IPS DF 19.7 (cell line): ENCODE measurements at regions not wholly inside any gene's neighbourhood (a gene's known extent, or its start where the extent isn't known, plus 50 kb on each side); places are given as distances from the start of the nearest gene placed in this dataset.
"Not testable (repeated sequence)": the region's sequence is repeated elsewhere in the genome, so short reads cannot be mapped to it uniquely, and the experiment has no call there.

Experiments
- DNase-seq: peaks from one replicate; pipeline ENCODE4 v3.0.0-alpha.2; 2013; ENCODE audit warnings: low read depth, low spot score

DNA sequence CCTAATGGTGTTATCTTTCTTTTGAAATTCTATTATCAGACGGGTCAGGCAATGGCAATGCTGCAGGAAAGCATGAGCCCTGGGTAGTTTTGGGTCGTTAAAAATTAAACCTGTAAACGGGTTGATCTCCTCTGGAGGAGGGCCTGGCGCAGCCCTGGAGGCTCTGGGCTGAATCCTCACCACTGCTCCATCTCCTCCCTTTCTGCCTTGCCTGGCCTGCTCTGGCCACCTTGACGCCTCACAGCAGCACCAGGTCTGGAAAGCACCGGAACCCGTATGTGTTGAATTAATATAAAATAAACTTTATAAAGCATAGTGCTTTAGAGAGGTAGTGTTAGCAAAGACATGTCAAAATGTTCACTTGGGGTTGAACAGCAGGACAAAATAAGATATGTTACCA, 316.1 kb downstream of the LNPK start:
- no peak for DNase-seq

DNA sequence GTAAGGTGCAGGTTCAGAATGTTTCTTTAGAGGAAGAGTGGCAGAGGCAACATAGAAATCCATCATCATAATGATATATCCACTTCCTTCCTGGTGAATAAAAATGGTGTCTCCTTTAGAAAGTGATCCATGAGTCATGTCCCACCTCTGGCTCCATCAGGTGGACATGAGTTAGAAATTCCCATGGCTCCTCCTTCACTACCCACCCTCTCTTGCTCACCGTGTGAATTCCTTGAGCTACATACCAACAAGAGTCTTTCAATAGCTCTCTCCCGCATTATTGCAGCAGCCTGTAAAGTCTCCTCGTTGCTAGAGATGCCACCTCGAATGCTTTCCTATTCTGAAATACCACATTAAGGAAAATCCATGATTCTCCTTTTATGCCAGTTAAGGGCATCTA, 317.6 kb downstream of the LNPK start:
- DNase-seq: peak; percentile 7

DNA sequence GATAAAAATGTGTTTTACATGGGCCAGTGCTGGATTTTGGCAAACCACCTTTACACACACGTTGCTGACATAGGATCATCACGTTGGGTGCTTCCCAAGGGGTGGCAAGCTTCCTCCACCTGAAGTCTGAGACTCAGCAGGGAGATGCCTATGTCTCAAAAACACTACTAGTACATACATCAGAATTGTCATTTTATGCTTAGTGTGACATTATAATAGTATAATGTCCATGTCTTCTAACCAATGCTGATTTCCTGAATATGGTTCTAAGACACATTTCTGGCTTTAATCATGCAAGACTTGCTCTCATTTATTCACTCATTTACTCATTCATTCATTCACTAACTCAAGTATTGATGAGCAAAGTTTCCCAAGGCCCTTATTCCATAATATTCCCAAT, 322.3 kb downstream of the LNPK start:
- DNase-seq: no peak

DNA sequence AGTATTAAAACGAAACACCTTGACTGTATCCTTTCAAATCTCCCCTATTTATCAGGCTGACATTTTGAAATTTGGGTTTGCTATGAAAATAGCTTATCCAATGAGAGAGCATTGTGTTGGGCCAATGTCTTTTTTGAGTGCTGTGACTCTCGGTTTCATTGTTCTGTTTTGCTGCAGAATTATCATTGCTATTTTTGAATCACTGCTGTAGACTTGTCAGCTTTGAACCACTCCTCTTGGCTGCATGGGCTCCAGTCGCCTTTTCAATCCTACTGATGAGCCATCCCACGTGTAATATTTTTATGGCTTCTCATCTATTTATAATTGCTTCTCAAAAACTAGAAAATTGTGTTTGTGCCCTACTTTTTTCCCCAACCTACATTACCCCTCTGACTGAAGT, 322.8 kb downstream of the LNPK start:
- no peak for DNase-seq

DNA sequence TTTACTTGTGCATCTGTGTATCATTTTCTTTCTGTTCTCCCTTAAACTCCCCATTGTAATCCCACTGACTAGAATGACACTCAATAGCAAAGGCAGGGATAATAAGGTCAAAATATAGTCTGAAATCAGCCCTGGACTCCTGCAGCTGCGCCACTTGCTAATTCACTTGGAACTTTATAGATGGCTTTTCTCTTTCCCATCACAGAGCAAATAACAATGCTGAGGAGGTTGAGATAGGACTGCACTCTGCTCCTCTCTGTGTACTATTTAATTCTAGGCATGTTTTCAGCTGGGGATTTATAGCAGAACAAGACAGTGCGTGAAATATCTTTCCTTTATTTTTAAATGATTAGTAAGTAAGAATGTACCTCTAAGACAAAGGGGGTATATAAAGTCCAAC, 324.2 kb downstream of the LNPK start:
- DNase-seq: no peak

DNA sequence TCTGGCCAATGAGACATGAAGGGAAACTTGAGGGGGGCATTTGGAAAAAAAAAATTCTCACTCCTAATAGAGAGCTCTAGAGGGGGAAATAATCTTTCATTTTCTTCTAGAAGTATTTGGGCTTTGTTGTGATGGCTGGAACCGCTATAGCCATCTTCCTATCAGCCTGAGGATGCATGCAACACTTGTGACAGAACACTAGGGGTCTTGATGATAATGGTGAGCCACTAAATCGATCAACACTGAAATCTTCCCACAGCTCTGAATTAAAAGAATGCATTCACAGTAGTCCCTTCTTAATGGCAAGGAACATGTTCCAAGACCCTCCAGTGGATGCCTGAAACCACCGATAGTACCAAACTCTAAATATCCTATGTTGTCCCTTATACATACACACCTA, 325.3 kb downstream of the LNPK start:
- DNase-seq: no peak

DNA sequence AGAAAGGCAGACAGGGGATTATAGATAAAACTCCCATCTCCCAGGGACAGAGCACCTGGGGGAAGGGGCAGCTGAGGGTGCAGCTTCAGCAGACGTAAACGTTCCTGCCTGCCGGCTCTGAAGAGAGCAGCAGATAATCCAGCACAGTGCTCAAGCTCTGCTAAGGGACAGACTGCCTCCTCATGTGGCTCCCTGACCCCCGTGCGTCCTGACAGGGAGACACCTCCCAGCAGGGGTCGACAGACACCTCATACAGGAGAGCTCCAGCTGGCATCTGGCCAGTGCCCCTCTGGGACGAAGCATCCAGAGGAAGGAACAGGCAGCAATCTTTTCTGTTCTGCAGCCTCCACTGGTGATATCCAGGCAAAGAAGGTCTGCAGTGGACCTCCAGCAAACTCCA, 333.3 kb downstream of the LNPK start:
- DNase-seq: not testable (repeated sequence)

DNA sequence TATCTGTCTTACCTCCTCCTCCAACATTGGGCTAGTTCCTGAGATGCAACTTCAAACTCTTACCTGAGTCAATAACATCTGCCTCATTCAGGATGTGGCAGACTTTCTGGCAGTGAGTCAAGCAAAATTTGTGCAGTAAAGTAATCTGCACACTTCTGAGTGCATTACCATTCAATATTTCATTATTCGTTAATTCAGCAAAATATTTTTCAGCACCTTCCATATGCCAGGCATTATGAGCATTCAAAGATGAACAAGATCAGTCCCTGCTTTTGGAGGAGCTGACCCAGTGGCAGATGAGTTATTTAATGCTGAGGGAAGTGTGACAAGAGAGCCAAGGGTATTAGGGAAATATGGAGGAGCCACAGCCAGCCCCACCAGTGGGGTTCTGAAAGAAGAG, 339.7 kb downstream of the LNPK start:
- no peak for DNase-seq

DNA sequence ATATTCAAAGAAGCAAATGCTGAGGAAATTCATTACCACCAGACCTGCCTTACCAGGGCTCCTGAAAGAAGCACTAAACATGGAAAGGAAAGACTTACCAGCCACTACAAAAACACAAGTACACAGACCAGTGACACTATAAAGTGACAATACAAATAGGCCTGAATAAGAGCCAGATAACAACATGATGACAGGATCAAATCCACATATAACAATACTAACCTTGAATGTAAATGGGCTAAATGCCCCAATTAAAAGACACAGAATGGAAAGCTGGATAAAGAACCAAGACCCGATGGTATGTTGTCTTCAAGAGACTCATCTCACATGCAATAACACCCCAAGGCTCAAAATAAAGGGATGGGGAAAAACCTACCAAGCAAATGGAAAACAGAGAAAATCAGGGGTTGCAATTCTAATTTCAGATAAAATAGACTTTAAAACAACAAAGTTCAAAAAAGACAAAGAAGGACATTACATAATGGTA, 353.4 kb downstream of the LNPK start:
- DNase-seq: no peak

DNA sequence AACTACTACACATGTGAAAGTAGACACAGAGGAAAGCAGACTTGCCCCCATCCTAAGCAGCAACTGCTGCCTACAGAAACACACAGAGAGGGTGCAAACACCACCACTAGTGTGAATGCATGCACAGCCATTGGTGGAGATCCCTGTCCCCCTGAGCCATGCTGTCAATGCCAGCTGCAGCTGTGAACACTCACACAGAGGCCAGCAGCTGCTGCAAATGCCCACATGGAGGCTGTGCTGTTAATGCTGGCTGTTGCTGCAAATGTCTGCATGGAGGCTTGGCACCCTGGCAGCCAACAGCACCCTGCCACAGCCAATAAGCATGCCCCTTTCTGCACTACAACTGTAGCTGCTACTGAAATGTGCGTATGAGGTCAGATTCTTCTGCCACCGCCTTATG, 355.0 kb downstream of the LNPK start:
- DNase-seq: no peak

DNA sequence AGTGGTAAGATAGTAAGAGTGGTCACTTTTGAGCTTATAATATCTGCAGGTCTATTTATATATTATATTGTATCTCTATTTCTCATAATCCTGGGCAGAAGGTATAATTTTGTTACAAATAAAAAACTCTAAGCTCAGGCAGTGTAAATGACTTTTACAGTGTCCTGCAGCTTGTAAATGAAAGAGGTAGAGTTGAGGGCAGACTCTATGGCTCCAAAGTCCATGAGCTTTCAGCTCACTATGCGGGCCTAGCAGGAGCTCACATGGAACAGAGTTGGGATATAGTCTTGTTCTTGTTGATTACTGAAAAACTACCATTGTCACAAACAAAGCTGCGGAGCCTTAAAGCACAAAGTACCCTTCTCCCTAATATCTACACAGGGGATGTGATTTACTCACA, 361.4 kb downstream of the LNPK start:
- DNase-seq: no peak

DNA sequence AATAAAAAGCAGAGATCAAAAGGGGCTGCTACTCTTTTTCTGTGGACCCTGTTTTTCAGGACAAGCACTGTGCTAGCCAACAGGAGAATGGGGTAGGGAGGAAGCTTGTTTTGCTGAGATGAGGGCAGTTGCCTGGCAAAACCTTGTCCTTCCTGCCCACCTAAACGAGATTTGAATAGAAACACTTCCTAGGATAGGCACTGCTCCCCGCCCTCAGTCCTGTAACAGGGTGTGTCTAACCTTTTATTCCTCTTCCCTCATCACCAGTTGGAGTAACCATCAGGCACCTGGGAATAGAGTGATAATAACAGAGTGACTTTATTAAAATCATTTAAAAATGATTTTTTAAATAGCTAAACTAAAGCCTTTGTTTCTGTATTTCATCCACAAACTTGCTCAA, 368.8 kb downstream of the LNPK start:
- no peak for DNase-seq

DNA sequence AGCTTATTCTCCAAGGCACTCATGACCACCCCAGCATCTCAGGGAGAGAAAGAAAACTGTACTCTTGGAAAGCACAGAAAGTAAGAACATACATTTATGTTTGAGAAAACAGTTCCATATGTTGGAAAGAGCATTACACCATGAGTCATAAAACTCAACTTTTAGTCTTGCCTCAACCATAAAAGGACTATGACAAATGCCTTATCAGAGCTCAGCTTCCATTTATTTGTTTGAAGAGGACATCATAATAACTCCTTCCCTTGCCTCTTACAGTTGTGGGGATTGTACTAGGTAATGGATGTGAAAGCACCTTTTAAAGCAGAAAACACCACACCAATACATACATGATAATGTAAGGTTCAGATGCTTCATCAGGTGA, 370.8 kb downstream of the LNPK start:
- no peak for DNase-seq

DNA sequence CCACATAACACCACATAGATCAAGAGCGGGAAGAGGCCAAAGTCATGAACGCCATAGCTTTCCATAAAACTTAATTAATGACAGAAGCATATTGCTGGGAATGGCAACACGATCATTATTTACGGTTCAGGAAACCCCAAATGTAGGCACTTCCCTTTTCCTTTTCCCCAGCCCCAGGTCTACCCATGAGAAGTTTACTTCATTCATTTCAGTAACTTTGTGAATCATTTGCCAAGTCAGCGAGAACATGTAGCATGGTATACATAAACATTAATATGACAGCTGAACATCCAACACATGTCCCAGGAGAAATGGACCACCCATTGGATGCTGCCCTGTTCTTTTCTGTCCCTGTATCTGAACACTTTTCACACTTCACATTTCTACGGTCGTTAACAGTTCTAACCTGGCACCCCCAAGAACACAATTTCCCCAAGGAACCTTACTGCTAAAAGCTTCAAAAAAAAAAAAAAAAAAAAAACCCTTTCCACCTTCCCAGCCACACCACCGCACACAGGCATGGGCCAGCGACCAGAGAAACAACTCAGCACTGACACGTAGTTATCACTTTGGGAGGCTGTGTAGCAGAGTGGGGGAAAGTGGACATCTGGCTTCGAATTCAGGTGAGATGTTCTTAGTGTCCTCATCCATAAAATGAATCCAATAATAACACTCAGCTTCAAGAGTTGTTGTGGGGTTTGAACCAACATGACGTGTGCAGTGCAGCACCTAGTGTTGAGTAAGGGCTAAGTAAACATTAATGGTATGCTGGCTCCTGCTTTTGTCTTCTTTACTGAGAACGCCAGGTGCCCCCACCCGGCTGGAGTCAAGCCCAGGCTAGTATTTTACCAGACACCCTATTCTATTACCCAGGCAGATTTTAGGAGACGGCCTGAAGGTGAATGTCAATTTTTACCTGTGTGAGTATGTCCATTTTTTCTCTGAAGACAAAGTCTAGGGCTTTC, 371.5 kb downstream of the LNPK start:
- DNase-seq: no peak

DNA sequence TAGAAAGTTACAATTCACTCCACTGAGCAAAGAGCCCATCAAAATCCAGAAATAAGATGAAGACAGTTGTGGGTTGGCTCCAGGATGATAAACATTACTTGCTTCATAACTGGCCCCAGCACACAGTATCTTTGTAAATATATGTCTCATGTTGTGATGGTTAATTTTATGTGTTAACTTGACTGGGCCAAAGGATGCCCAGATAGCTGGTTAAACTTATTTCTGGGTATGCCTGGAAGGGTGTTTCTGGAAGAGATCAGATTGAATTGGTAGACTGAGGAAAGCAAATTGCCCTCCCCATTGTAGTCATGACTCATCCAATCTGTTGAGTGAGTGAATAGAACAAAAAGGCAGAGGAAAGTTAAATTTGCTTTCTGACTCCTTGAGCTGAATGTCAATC, 373.8 kb downstream of the LNPK start:
- no peak for DNase-seq

DNA sequence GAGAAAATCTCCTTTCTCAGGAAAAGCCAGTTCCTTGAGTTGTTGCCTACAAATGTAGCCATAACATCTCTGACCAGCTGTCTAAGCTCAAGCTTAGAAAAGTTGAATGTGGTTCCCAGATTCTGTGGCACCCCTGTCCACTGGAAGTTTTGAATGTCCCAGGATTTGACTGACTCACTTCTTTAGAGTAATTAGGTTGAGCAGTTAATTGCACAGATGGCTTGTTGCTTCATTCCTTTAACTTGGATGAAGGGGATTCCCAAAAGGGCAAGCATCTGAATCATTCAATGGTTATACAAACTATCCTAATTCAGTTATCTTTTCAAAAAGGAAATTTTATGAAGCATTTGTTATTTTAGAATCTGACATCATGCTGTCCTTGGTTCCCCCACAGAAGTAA, 374.7 kb downstream of the LNPK start:
- DNase-seq: no peak

DNA sequence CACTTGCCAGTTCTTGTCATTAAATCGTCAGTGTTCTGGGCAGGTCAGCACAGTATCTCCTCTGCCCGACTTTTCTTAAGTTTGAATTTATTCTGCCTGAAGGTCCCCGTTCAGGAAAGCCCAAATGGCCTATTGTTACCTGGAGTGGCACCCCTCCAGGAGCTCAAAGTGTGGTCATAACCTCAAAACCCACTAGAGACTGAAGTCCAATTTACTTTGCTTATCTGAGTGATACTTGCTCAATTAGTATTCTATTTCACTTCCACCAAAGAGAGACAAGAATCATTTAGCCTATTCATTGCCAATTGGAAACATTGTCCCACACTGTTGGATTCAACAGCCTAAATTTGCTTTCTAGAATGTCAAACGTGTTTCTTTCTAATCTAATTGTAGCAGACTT, 375.3 kb downstream of the LNPK start:
- DNase-seq: no peak

DNA sequence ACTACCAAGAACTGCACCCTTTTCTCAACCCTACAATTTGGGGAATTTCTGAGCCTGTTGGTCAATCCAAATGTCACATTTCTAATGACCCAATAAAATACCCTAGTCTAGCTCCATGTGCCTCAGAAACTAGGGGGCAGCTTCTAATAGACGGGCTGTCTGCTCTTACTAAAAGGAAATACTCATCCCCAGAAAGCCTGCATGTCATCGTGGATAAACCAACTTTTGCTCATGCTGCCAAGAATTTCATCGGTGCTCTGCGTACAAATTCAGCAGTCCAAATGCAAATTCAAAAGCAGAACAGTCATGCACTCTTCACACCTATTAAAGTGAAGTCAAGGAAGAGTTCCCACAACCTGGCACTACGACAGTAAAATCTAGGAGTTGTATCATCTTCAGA, 377.3 kb downstream of the LNPK start:
- no peak for DNase-seq

DNA sequence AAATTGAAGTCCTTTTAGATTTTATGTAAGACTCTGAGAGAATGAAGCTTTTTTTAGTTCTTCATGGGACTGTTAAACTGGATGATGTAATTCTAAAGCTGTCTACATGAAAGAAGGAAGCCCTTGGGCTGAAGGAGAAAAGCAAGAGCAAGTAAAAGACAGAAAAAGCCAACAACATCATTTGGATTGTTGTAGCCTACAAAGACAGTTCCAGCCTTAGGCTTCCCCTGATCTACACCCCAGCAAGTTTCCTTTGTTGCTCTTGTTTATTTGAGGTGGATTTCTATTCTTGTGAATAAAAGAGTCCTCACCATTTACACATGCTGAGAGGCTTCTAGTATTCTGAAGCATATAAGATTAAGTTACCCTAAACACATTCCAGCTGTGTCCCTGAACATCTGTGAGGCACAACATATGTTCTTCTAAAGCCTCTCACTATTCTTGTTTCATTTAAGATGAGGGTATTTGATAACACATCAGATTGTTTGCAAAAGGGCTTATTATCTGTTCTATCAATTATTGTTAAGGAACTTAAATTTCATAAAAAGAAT, 377.8 kb downstream of the LNPK start:
- no peak for DNase-seq

DNA sequence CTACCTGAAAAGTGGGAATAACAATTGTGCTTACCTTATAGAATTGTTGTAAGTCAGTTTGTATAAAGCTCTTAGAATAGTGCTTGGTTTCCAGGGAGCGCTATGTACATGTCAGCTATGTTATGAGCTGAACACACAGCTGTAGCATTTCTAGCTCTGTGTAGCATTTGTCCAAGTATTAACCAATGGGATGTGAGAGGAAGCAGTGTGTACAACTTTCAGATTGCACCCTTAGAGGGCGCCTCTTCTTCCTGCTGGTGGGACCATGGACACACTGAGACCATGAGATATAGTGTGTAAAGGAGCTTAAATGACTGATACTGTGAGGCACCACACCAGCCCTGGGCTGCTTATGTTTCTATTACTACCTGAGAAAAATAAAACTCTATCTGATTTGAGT, 380.2 kb downstream of the LNPK start:
- DNase-seq: no peak

DNA sequence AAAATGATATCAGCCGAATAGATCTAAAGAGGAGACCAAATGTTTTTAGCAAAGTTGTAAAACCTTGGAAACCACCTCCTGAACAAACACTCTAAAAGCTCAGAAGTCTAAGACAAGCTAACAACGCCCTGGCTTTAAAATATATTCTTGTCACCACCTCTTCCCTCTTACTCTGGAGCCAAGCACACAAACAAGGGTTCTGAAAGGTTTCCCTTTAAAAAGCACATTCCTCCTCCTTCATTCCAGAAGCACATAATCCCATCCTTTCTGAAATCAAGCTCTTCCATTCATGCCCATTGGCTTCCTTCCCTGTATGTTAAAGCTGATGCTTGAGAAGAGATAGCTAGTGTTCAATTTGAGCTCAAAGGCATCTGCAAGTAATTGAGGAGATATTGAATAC, 382.0 kb downstream of the LNPK start:
- no peak for DNase-seq

DNA sequence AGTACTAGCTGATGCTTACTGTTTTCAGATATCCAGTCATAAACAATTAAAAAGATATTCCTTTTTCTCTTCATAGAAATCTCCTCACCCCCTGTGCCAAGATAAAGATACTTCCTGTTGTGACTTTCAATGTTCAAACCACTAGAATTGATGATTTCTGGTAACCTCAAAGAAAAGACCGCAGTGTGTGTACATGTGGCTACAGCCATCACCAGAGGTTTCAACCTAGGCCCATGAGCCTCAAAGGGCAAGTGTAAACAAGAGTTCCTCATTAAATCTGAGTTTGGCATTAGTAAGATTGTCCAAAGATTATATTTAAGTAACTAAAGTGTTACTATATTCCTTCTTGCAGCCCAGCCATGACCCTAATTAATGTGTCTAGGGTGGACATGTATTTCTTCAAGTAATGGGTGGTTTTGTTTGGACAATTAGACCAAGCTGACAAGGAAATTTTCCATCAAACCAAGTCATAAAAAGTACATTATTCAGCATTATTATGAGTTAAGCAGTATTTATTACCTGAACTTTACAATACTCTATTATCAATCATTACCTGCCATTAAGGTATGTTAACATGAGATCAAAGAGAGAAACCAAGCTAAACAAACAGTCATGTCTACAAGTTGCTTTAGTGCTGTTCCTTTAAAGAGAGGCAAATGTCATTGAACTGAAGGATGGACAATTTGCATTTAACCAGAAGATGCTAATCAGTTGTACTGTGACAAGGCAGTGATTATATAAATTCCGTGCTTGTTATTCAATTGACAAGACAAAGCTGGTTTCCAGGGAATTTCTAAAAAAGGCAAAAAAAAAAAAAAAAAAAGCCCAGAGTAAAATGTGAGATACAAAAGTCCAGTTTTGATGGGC, 382.7 kb downstream of the LNPK start:
- no peak for DNase-seq
